GM11168 (cell line): ENCODE measurements at regions not wholly inside any gene's neighbourhood (a gene's known extent, or its start where the extent isn't known, plus 50 kb on each side); places are given as distances from the start of the nearest gene placed in this dataset.

Experiments used
- in situ Hi-C: fragments of 300-500 bp; cut with MboI; formaldehyde crosslinking; loops from one replicate; pipeline ENCODE4 v1.12.0; 2022; ENCODE audit warnings: low sequenced_read_pairs; ENCODE audit not compliant: unreplicated experiment

GRCh38 chr2:126406267-126406666 is 249.7 kb upstream of the GYPC start:
- in situ Hi-C loops = no loop called here

- in situ Hi-C loops = no loop called here
Observed at GRCh38 chr2:126408671-126409070, 247.3 kb upstream of the GYPC start.

GRCh38 chr2:126409850-126410249 is 246.1 kb upstream of the GYPC start:
- in situ Hi-C loops = no loop called here

GRCh38 chr2:126413079-126413478 is 242.9 kb upstream of the GYPC start:
- in situ Hi-C loops = no loop called here

DNA sequence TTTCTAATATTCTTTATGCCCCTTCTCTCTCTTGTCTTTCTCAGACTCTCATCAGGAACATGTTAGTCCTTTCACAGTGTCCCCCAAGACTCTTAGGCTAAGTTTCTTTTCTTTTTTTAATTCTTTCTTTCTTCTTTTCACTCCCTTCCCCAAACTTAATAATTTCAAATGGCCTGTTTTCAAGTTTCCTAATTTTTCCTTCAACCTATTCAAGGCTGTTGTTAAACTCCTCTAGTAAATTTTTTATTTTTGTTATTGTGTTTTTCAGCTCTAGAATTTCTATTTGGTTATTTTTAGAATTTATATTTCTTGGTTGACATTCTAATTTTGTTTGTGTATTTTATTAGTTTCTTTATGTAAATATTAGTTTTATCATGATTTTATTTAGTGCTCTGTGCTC is 236.6 kb upstream of the GYPC start:
- in situ Hi-C loops = no loop called here

DNA sequence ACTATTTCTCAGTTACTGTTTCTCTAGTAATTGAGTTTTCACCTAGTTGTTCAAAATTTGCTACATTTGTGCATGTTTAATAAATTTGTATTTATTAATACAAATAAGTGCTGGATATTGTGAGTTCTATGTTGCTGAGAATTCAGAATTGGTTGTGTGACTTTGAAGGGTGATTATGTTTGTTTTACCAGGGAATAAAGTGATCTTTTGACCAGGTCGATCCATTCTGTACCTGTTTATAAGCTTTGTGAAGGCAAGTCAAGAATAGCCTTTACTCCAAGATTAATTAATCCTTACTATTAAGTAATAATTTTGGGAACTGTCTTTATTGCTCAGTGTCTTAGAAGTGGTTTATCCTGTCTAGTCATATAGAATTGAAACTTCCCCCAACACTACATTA is 230.0 kb upstream of the GYPC start:
- in situ Hi-C loops = no loop called here

DNA sequence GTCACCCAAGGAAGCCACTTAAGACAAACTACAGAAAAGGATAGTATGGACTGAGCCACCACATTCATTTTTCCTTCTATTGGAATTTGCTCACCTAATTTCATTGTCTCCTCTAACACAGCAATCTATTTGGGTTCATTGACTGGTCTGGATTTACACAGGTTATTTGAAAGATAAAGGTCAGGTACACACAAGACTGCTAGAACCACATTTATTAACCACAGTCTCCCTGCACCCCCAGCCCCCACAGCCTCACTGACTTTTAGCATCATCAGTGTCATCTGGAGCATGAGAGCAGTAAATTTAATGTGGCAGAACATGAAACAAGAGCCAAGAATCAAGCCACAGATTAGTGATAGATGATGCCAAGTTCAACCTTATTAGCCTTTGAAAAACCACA is 226.9 kb upstream of the GYPC start:
- in situ Hi-C loops = no loop called here

- in situ Hi-C loops = no loop called here
Observed at GRCh38 chr2:126431136-126431535, 224.8 kb upstream of the GYPC start.

- in situ Hi-C loops = no loop called here
Observed at GRCh38 chr2:126436411-126436810, 219.5 kb upstream of the GYPC start.

DNA sequence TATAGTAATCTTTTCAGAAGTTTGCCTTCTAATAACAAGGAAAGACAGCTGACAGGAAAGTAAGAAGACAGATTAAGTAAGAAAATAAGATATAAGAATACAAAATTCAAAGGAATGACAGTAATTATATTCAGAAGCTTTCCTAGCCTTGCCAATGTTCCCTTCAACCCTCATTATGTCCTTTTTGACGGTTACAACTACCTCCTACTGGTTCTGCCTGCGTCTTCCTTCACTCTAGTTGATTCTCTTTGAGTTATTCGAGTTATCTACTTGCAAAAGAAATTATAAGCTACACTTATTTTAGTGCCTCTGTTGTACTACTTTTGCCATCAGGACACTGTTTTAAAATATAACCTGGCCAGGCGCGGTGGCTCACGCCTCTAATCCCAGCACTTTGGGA is 218.9 kb upstream of the GYPC start:
- in situ Hi-C loops = no loop called here

GRCh38 chr2:126444512-126444911 is 211.4 kb upstream of the GYPC start:
- in situ Hi-C loops = no loop called here

DNA sequence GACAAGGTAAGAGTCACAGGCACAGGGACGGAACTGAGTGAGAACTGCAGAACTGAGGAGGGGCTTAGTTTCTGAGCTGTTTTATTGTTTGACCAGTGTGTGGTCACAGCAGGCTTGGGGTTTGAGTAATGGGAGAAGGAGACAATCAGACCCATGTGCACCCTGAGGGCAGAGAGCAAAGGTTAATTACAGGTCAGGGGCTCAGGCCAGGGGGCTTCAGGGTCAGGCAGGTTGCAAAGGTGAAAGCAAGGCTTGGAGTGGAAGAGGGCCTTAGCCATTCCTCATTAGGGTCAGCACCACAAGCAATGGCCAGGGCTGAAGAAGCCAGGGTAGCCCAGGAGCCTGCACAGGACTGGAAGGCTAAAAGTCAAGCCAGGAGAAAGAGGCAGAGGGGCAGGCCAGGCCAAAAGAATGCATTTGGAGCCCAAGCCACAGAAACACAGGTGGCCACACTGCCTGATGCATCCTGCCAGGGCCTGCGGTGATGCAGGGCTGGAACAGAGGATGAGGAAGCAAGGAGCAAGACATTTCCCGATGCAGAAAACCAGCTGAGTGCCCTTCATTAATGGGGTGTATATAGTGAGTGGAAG is 209.8 kb upstream of the GYPC start:
- in situ Hi-C loops = no loop called here

GRCh38 chr2:126448611-126449010 is 207.3 kb upstream of the GYPC start:
- in situ Hi-C loops = no loop called here

- in situ Hi-C loops = no loop called here
Observed at GRCh38 chr2:126449677-126450076, 206.3 kb upstream of the GYPC start.

DNA sequence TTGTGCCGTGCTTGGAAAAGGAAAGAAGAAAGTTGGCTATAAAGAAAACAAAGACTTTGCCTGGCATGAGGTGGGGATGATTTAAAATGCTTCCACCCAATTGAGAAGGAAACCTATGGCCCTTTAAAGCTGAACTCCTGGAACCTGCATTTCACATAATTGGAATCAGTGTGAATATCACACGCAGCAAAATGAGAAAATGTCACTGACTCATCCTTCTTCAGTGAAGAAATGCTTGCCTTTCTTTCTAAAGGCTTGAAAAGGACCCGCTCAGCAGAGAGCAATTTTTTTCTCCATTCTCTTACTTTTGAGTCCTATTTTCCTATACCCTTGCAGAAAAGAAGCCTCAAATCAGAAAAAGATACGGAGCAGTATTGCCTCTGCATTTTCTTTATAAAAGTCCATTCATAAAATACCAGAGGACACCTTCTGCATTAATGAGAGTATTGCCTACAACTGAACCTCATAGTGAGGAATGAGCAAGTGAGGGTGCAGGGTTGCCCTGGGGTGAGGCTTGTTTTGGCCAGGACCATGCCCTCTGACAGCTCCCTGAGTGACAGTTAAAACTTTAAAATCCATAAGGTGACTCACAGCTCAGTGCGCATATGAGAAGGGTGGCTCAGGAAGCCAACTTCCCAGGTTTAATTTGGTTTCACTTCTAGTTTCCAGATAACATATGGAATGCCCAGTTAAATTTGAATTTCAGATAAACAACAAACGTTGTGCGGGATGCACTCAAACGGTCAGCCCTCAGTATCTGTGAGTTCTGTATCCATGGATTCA is 191.9 kb upstream of the GYPC start:
- in situ Hi-C loops = no loop called here

- in situ Hi-C loops = no loop called here
Observed at GRCh38 chr2:126467367-126468054, 188.4 kb upstream of the GYPC start.

DNA sequence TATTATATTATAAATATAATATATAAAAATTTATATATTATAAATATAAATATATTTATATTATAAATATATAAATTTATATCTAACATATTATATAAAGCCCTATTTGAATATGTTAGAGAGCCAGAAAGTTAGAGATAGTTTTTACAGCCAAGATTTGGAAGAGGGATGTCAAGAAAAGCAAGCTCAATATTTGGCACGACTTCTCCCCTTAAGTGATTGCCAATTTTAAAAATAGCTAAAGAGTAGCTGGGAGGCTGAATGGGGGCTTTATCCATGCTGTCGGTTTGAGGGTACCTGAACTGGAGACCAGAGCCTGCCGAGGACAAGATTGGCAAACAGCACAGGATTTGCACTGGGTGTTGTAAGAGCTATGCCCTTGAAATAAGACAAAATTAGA is 180.9 kb upstream of the GYPC start:
- in situ Hi-C loops = no loop called here

DNA sequence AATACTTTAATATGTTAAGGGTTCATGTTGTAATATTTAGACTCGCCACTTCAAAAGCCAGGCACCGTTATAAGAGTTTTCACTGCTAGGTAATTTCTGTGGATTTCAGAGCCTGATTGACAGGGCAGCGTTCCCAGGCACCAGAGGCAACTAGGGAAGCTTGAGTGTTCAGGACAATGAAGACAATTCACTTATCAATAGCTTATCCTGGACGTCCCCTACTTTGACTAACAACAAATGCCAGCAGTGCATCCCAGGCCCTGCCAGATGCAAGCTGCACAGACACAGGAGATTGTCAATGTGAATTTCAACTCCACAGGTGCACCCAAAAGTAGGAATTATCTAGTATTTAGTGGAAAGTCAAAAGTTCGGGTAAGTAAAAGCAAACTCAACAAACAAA is 179.3 kb upstream of the GYPC start:
- in situ Hi-C loops = no loop called here

DNA sequence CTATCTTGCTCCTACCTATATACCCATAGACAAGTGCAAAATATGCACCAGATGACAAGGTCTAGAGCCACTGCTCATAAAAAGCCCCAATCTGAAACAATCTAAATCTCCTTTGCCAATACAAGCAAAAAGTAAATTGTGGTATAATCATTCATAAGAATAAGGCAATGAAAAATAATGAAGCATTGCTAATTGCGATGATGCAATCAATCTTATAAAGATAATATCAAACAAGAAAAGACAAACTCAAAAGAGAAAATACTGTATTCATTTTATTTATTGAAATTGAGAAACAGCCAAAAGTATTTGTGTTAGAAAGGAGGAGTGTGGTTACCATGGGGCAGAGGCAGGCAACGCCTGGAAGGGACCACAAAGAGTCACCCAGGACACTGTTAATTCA is 175.9 kb upstream of the GYPC start:
- in situ Hi-C loops = no loop called here

DNA sequence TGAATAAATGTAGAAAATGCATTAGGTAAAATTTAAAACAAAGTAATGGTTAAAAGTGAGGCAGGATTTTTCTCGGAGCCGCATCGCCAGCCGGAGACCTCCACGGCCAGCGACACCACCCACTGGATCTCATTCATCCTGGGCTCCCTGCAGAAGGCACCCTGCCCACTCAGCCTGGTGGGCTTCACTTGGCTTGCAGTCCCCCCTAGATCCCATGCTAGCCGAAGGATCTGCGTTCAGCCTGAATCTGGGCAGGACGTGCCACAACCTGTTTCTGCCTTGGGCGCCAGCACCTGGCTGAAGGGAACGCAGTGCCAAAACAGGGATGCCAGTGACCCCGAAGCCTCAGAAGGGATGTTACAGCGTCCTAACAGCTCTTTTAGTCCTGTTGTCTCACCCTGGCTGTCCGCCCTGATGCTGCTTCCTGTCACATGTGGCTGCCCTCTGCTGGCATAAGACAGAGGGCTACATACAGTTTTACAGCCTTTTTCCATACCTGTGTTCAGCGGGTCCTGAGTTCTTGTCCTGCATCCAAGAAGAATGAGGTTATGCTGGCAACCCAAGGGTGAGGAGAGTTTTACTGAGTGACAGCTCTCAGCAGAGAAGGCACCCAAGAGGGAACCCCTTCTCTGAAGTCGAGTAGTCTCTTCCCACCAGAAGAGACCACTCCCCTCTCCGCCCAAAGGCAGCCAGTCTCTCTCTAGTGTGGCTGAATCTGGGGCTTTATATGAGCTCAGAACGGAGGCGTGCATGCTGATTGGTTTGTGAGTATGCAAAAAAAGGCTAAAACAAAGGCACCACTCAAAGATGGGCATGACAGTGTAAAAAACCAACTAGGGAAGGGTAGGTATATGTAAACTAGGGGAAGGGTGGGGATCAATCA is 173.1 kb upstream of the GYPC start:
- in situ Hi-C loops = no loop called here

GRCh38 chr2:126494593-126494992 is 161.4 kb upstream of the GYPC start:
- in situ Hi-C loops = no loop called here
